HCT116 (cell line): ENCODE measurements at regions not wholly inside any gene's neighbourhood (a gene's known extent, or its start where the extent isn't known, plus 50 kb on each side); places are given as distances from the start of the nearest gene placed in this dataset.

ENCODE experiments used
- ATAC-seq: fragments of 200-7000 bp; cut with Tn5 transposase; 2 replicates; pipeline ENCODE4 v1.9.1; 2020; ENCODE audit warnings: mild to moderate bottlenecking, moderate library complexity
- BruUV-seq: library from RNA; stranded (reverse); fragments of 400-500 nt; replicated peaks from 2 replicates; lab custom pipeline; 2021; lab: Mats Ljungman, UMichigan
- CTCF ChIA-PET: fragments of 300-600 bp; sonication (Branson Sonifier 250); formaldehyde crosslinking; loops from one replicate; lab custom pipeline; 2021; ENCODE audit warnings: antibody characterized with exemption; lab: Charles Lee
- POLR2A ChIA-PET: fragments of 300-600, 350-600 bp; sonication (Branson Sonifier 250); formaldehyde crosslinking; loops from one replicate; lab custom pipeline; 2021; ENCODE audit warnings: antibody characterized with exemption; lab: Charles Lee
- RAD21 ChIA-PET, 2 experiments: fragments of 300-600 bp; sonication (Branson Sonifier 250); formaldehyde crosslinking; loops; one replicate each; lab custom pipeline; 2023; ENCODE audit warnings: low total read pairs in 2 of 2; ENCODE audit not compliant: uncharacterized antibody in 2 of 2, unreplicated experiment in 2 of 2, low non-redundant PET in 1 of 2; lab: Charles Lee
- DNase-seq: peaks from one replicate; pipeline ENCODE4 v3.0.0-alpha.2; 2010; ENCODE audit warnings: low read depth, low spot score
- H2AFZ ChIP-seq: fragments of 200-600 bp; shearing (Covaris generic), sonication (generic); 2 replicates; pipeline ENCODE4 v1.6.1; 2017; ENCODE audit warnings: low read depth, mixed run types, mixed read lengths, antibody characterized with exemption, low read length; ENCODE audit not compliant: poor library complexity, severe bottlenecking
- H3K27ac ChIP-seq: 2 replicates; pipeline ENCODE4 v1.5.1; 2012; ENCODE audit warnings: low read depth, low read length
- H3K27me3 ChIP-seq: fragments of 200-600 bp; sonication (generic); 2 replicates; pipeline ENCODE4 v1.6.1; 2016; ENCODE audit warnings: mixed run types, low read length, mixed read lengths; ENCODE audit not compliant: insufficient read depth
- H3K36me3 ChIP-seq, 2 experiments: fragments of 200-500 bp in 1 of 2; fragments of 200-600 bp in 1 of 2; sonication (Bioruptor generic) in 1 of 2; sonication (generic) in 1 of 2; 2 replicates each; pipeline versions ENCODE4 v1.5.1 to v1.6.1; 2014 to 2016; ENCODE audit warnings: low read length in 2 of 2, inconsistent platforms in 1 of 2, mixed read lengths in 1 of 2, mixed run types in 1 of 2; ENCODE audit not compliant: insufficient read depth in 2 of 2, control insufficient read depth in 1 of 2
- H3K4me1 ChIP-seq, 2 experiments: fragments of 200-600 bp in 1 of 2; sonication (generic) in 1 of 2; 2 replicates each; pipeline versions ENCODE4 v1.5.1 to v1.6.1; 2012 to 2017; ENCODE audit warnings: low read length in 2 of 2, inconsistent platforms in 1 of 2, mild to moderate bottlenecking in 1 of 2, mixed read lengths in 1 of 2, mixed run types in 1 of 2, moderate library complexity in 1 of 2; ENCODE audit not compliant: insufficient read depth in 2 of 2, control insufficient read depth in 1 of 2
- H3K4me2 ChIP-seq: fragments of 200-600 bp; sonication (generic); 2 replicates; pipeline ENCODE4 v1.6.1; 2017; ENCODE audit warnings: mixed run types, low read length, mixed read lengths
- H3K4me3 ChIP-seq, 2 experiments: fragments of 200-600 bp in 1 of 2; sonication (generic) in 1 of 2; replicated peaks in 1 of 2; 2 replicates each; pipeline ENCODE4 v1.5.1; 2011 to 2016; ENCODE audit warnings: low read length in 2 of 2, control low read depth in 1 of 2, low read depth in 1 of 2, mild to moderate bottlenecking in 1 of 2, mixed read lengths in 1 of 2, mixed run types in 1 of 2
- H3K79me2 ChIP-seq: fragments of 200-600 bp; sonication (generic); 2 replicates; pipeline ENCODE4 v1.6.1; 2017; ENCODE audit warnings: mild to moderate bottlenecking, mixed run types, low read length, moderate library complexity, mixed read lengths; ENCODE audit not compliant: insufficient read depth
- H3K9ac ChIP-seq: fragments of 200-600 bp; sonication (generic); 2 replicates; pipeline ENCODE4 v1.6.1; 2016; ENCODE audit warnings: low read length, mixed read lengths
- H3K9me2 ChIP-seq: fragments of 200-600 bp; sonication (generic), shearing (Covaris generic); 2 replicates; pipeline ENCODE4 v1.6.1; 2017; ENCODE audit warnings: mixed run types, mild to moderate bottlenecking, moderate library complexity; ENCODE audit not compliant: insufficient read depth
- H3K9me3 ChIP-seq, 2 experiments: fragments of 200-500 bp in 1 of 2; fragments of 200-600 bp in 1 of 2; sonication (Bioruptor generic) in 1 of 2; sonication (generic) in 1 of 2; 2 replicates each; pipeline ENCODE4 v1.6.1; 2014 to 2017; ENCODE audit warnings: low read length in 2 of 2, mixed read lengths in 2 of 2, inconsistent platforms in 1 of 2, low read depth in 1 of 2, mild to moderate bottlenecking in 1 of 2, mixed run types in 1 of 2, moderate library complexity in 1 of 2; ENCODE audit not compliant: control insufficient read depth in 1 of 2, insufficient read depth in 1 of 2
- H4K20me1 ChIP-seq: fragments of 200-600 bp; sonication (generic), shearing (Covaris generic); 2 replicates; pipeline ENCODE4 v1.6.1; 2017; ENCODE audit warnings: mixed run types, mild to moderate bottlenecking, moderate library complexity; ENCODE audit not compliant: insufficient read depth
- ATF3 ChIP-seq: IDR thresholded peaks from 2 replicates; pipeline ENCODE4 v1.6.1; 2012
- CEBPB ChIP-seq: IDR thresholded peaks from 2 replicates; pipeline ENCODE4 v1.6.1; 2012; ENCODE audit warnings: low read depth
- CTCF ChIP-seq, 3 experiments: fragments of 200-600 bp in 1 of 3; sonication (generic) in 1 of 3; IDR thresholded peaks in 2 of 3; conservative IDR thresholded peaks in 1 of 3; 2 replicates each; pipeline ENCODE4 v1.5.1; 2012 to 2017; ENCODE audit warnings: low read depth in 2 of 3, low read length in 2 of 3, antibody characterized with exemption in 1 of 3, borderline replicate concordance in 1 of 3, control low read depth in 1 of 3, mild to moderate bottlenecking in 1 of 3, mixed read lengths in 1 of 3, mixed run types in 1 of 3, moderate library complexity in 1 of 3; ENCODE audit not compliant: insufficient read depth in 1 of 3
- EGR1 ChIP-seq: IDR thresholded peaks from 2 replicates; pipeline ENCODE4 v1.6.1; 2012; ENCODE audit warnings: low read depth
- ELF1 ChIP-seq: IDR thresholded peaks from 2 replicates; pipeline ENCODE4 v1.6.1; 2012; ENCODE audit warnings: low read depth, borderline replicate concordance
- EZH2 ChIP-seq: fragments of 200-600 bp; sonication (generic); IDR thresholded peaks from 2 replicates; pipeline ENCODE4 v1.6.1; 2017; ENCODE audit warnings: antibody characterized with exemption, mixed run types
- EZH2phosphoT487 ChIP-seq: fragments of 200-600 bp; IDR thresholded peaks from 2 replicates; pipeline ENCODE4 v1.6.1; 2018; ENCODE audit warnings: antibody characterized with exemption, borderline replicate concordance
- FOSL1 ChIP-seq: IDR thresholded peaks from 2 replicates; pipeline ENCODE4 v1.6.1; 2012; ENCODE audit warnings: low read depth
- JUND ChIP-seq: IDR thresholded peaks from 2 replicates; pipeline ENCODE4 v1.6.1; 2012
- MAX ChIP-seq: IDR thresholded peaks from 2 replicates; pipeline ENCODE4 v1.6.1; 2012
- POLR2A ChIP-seq: IDR thresholded peaks from 2 replicates; pipeline ENCODE4 v1.7.0; 2011; ENCODE audit warnings: borderline replicate concordance; ENCODE audit not compliant: insufficient read depth, insufficient read length; ENCODE audit errors: extremely low read depth
- POLR2AphosphoS5 ChIP-seq: IDR thresholded peaks from 2 replicates; pipeline ENCODE4 v1.6.1; 2011; ENCODE audit warnings: mild to moderate bottlenecking, low read depth, low read length, moderate library complexity
- SRF ChIP-seq: IDR thresholded peaks from 2 replicates; pipeline ENCODE4 v1.6.1; 2012; ENCODE audit warnings: low read depth
- TCF7L2 ChIP-seq: IDR thresholded peaks from 2 replicates; pipeline ENCODE4 v1.7.0; 2011; ENCODE audit warnings: borderline replicate concordance, inconsistent platforms; ENCODE audit not compliant: insufficient read depth, insufficient read length; ENCODE audit errors: extremely low read depth
- ZFX ChIP-seq: fragments of 450-650 bp; IDR thresholded peaks from 2 replicates; pipeline ENCODE4 v1.6.1; 2017
- ZNF274 ChIP-seq: fragments of 200-500 bp; sonication (Bioruptor generic); IDR thresholded peaks from 2 replicates; pipeline ENCODE4 v1.6.1; 2014; ENCODE audit warnings: mild to moderate bottlenecking, low read depth, low read length, inconsistent platforms
- intact Hi-C: fragments of 100-400 bp; cut with micrococcal nuclease; formaldehyde crosslinking; loops from 2 replicates; pipeline ENCODE4 v1.10.0; 2022

GRCh38 chr16:58960484-58960883 lies 226.4 kb upstream of the GOT2 start:
- no TSS peak for BruUV-seq

GRCh38 chr16:58960034-58960433 lies 225.9 kb upstream of the GOT2 start:
- Histone ChIP-seq H3K36me3 (no peaks in the 10 kb centered on the region), H3K9ac (no peak overlapping the region), H3K9me2 (no peaks in the 10 kb centered on the region), H3K27me3 (no peaks in the 10 kb centered on the region), H4K20me1 (no peaks in the 10 kb centered on the region), H3K4me3 (no peak overlapping the region), H3K9me3 (no peaks in the 10 kb centered on the region), H3K79me2 (no peaks in the 10 kb centered on the region), H3K4me1 (no peaks in the 10 kb centered on the region), H2AFZ (no peak overlapping the region), H3K4me2 (no peak overlapping the region), H3K27ac (no peak overlapping the region)
- no TSS peak for BruUV-seq
- ATAC-seq: no peak
- CTCF ChIA-PET: no interaction called here
- POLR2A ChIA-PET: no interaction called here
- intact Hi-C loops: no loop called here
- DNase-seq: no peak
- RAD21 ChIA-PET: no interaction called here
- TF ChIP-seq POLR2AphosphoS5 (no peak), EZH2phosphoT487 (no peak), CTCF (IDR thresholded peaks at IDR 0.05 in 2 of 3, conservative IDR thresholded peaks at IDR 0.05 in 1 of 3; ENCODE audit: borderline replicate concordance in 1 of 3, insufficient read depth in 1 of 3, low read depth in 2 of 3, low read length in 2 of 3) (no peak), POLR2A (no peak), CEBPB (no peak), EGR1 (no peak), FOSL1 (no peak), ELF1 (no peak), ATF3 (no peak), TCF7L2 (no peak)

More at GRCh38 chr16:58960484-58960883, 226.4 kb upstream of the GOT2 start:
- POLR2A ChIA-PET: no interaction called here
- H3K4me1 ChIP-seq: no peaks in the 10 kb centered on the region
- no peaks in the 10 kb centered on the region for H3K9me2 ChIP-seq
- no peak overlapping the region for H3K4me3 ChIP-seq
- no peak for DNase-seq
- CTCF ChIA-PET: no interaction called here
- TF ChIP-seq JUND: no peak
- TF ChIP-seq CEBPB: no peak
- TF ChIP-seq FOSL1: no peak
- no peak for TF ChIP-seq POLR2A
- TF ChIP-seq TCF7L2: no peak
- no peak for TF ChIP-seq ATF3
- no peak for TF ChIP-seq ELF1
- no peak for TF ChIP-seq EZH2
- no peak for TF ChIP-seq ZFX
- no peak for TF ChIP-seq MAX
- no peak for TF ChIP-seq ZNF274
- TF ChIP-seq SRF: no peak
- RAD21 ChIA-PET: no interaction called here
- H3K36me3 ChIP-seq: no peaks in the 10 kb centered on the region
- ATAC-seq: no peak
- no peak overlapping the region for H3K9ac ChIP-seq
- no peaks in the 10 kb centered on the region for H3K79me2 ChIP-seq
- H2AFZ ChIP-seq: no peak overlapping the region
- H3K27ac ChIP-seq: no peak overlapping the region
- no peaks in the 10 kb centered on the region for H3K9me3 ChIP-seq
- no peak overlapping the region for H3K4me2 ChIP-seq
- H4K20me1 ChIP-seq: no peaks in the 10 kb centered on the region
- intact Hi-C loops: no loop called here
- H3K27me3 ChIP-seq: no peaks in the 10 kb centered on the region
